HG03565 (cell line): ENCODE measurements at regions not wholly inside any gene's neighbourhood (a gene's known extent, or its start where the extent isn't known, plus 50 kb on each side); places are given as distances from the start of the nearest gene placed in this dataset.

Source experiments
- ATAC-seq: cut with Tn5 transposase; IDR thresholded peaks from one replicate; pipeline ENCODE4 v1.9.1; 2021; ENCODE audit warnings: mild to moderate bottlenecking, moderate library complexity; ENCODE audit not compliant: unreplicated experiment

GRCh38 chr17:74148901-74149596, 54.4 kb upstream of the RPL38 start:
- ATAC-seq, result no peak

GRCh38 chr17:74149597-74150427, 53.7 kb upstream of the RPL38 start:
- ATAC-seq, result no peak

DNA sequence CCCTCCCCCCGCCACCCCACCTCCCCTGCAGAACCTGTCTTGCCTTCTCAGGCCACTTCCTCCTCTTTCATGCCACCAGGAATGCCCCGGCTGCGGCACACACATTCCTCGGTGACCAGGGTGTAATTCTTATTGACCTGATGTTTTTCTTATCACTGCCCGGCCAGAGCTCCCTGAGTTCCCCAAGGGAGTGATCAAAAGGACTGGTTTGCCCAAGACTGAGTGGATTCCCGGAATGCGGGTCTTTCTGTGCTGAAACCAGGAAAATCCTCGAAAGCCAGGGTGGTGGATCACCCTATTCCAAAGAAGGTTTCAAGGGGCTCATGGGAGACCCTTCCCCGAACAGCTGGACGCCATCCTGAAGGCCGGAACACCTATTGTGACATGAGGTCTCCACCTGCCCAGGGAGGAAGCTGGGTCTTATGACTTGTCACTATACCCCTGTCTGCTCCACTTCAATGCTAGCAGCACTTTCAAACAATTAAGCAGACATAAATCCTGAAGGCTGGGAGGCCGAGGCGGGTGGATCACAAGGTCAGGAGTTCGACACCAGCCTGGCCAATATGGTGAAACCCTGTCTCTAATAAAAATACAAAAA, 53.0 kb upstream of the RPL38 start:
- ATAC-seq, result no peak

DNA sequence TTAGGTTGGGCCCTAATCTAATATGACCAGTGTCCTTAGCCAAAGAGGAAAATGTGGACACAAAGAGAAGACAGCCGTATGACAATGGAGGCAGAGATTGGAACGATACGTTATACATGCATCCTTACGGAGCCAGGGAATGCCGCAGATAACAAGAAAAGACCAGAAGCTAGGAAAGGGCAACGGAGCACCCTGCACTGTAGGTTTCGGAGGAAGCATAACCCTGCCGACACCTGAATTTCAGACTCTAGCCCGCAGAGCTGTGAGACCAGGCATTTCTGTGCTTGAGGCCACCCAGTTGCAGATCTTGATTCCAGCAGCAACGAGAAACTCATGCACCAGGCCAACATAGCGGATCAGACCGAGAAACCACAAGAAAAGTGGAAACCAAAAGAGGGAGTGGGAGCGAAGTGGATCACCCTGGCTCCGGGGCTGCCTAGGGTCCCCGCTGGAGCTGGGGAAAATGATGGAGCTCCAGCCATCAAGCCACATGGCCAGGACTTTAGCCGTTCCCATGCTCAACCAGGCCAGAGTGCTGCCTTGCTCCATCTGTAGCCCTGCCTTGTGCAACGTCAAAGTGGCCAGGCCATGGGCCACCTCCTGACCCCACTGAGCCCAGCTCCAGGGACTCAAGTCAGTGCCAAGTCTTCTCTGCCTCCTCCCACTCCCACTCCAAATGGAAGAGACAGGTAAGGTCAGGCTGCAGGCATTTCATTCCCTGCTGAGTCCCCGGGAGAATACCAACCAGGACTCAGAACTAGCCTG, 51.7 kb upstream of the RPL38 start:
- ATAC-seq, result no peak

- ATAC-seq, result no peak
Measured at GRCh38 chr17:74152591-74153455, 50.7 kb upstream of the RPL38 start.

GRCh38 chr17:74153456-74153810, 50.0 kb upstream of the RPL38 start:
- ATAC-seq, result no peak
